ENCODE measurements at regions not wholly inside any gene's neighbourhood (a gene's known extent, or its start where the extent isn't known, plus 50 kb on each side); places are given as distances from the start of the nearest gene placed in this dataset.

- TF ChIP-seq CREB1 (CRISPR knock-in tag; IDR thresholded peaks at IDR 0.05; ENCODE audit: low read depth), result no peak
These were observed 145.1 kb upstream of the COL1A2 start (continued) for GRCh38 chr7:94249631-94250030.

DNA sequence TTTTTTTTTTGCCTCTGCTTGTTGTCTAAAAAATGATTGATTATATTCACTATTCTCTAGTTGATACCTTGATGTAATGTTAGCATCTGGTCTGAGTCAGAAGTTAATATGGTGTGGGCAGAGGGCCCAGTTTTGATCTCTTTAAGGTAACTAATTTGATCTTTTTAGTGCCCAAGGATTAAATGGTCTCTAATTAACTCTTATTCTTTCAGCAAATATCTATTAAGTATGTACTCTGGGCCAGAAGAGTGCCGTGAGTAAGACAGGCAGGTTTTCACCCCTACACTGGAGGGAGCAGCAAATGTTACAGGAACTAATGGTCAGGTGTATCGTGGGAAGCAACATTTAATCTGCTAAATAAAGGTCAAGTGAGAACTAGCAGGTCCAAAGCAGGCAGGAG, 144.6 kb upstream of the COL1A2 start:
- Mint-ChIP-seq H3K4me3 (no peak overlapping the region), H3K4me1 (peaks cover 10% of the 10 kb centered on the region), H3K36me3 (ENCODE audit: low read depth) (no peaks in the 10 kb centered on the region), H3K27ac (no peak overlapping the region), H3K9me3 (no peaks in the 10 kb centered on the region; the same call in 2 of the 3 replicates), H3K27me3 (ENCODE audit: insufficient read depth, low read depth, poor library complexity) (peaks cover 2% of the 10 kb centered on the region)
- Histone ChIP-seq H4K20me1 (replicated peaks; ENCODE audit: insufficient read depth) (no peaks in the 10 kb centered on the region), H3K4me2 (no peak overlapping the region), H3K4me1 (ENCODE audit: insufficient read depth) (peaks cover 9% of the 10 kb centered on the region; the same call in 1 of the 2 replicates), H2AFZ (no peak overlapping the region), H3K36me3 (ENCODE audit: insufficient read depth) (no peaks in the 10 kb centered on the region), H3K9me2 (ENCODE audit: insufficient read depth) (0 out of 2 replicates have a peak, but pooled peaks cover 4% of the 10 kb centered on the region), H3F3A (replicated peaks; ENCODE audit: low read depth) (no peaks in the 10 kb centered on the region), H3K79me2 (replicated peaks; ENCODE audit: insufficient read depth) (no peaks in the 10 kb centered on the region), H3K27me3 (ENCODE audit: insufficient read depth) (no peaks in the 10 kb centered on the region), H3K27ac (ENCODE audit: low read depth) (no peak overlapping the region), H3K4me3 (no peak overlapping the region)
- TF ChIP-seq CREB1 (CRISPR knock-in tag; IDR thresholded peaks at IDR 0.05; ENCODE audit: low read depth) (no peak), JUNB (IDR thresholded peaks at IDR 0.05; ENCODE audit: unreplicated experiment) (no peak), STAT1 (IDR thresholded peaks at IDR 0.05; ENCODE audit: unreplicated experiment) (no peak), NANOG (IDR thresholded peaks at IDR 0.05; ENCODE audit: borderline replicate concordance) (no peak), REST (IDR thresholded peaks at IDR 0.05; ENCODE audit: unreplicated experiment) (no peak), POLR2AphosphoS5 (IDR thresholded peaks at IDR 0.05; ENCODE audit: low read depth) (no peak), ZNF331 (CRISPR knock-in tag; IDR thresholded peaks at IDR 0.05; ENCODE audit: low read depth) (no peak), EZH2 (IDR thresholded peaks at IDR 0.05; ENCODE audit: low read depth, unreplicated experiment) (no peak), ETS1 (IDR thresholded peaks at IDR 0.05) (no peak), ZNF114 (CRISPR knock-in tag; IDR thresholded peaks at IDR 0.05) (no peak), ZNF462 (CRISPR knock-in tag; IDR thresholded peaks at IDR 0.05) (no peak), CTCF (conservative IDR thresholded peaks at IDR 0.05; ENCODE audit: low read depth in 2 of 2) (no peak)
- DNase-seq (ENCODE audit: low spot score) (no peak), ATAC-seq (no peak)
